ENCODE measurements at regions not wholly inside any gene's neighbourhood (a gene's known extent, or its start where the extent isn't known, plus 50 kb on each side); places are given as distances from the start of the nearest gene placed in this dataset.

- TF ChIP-seq, protein P1, sequence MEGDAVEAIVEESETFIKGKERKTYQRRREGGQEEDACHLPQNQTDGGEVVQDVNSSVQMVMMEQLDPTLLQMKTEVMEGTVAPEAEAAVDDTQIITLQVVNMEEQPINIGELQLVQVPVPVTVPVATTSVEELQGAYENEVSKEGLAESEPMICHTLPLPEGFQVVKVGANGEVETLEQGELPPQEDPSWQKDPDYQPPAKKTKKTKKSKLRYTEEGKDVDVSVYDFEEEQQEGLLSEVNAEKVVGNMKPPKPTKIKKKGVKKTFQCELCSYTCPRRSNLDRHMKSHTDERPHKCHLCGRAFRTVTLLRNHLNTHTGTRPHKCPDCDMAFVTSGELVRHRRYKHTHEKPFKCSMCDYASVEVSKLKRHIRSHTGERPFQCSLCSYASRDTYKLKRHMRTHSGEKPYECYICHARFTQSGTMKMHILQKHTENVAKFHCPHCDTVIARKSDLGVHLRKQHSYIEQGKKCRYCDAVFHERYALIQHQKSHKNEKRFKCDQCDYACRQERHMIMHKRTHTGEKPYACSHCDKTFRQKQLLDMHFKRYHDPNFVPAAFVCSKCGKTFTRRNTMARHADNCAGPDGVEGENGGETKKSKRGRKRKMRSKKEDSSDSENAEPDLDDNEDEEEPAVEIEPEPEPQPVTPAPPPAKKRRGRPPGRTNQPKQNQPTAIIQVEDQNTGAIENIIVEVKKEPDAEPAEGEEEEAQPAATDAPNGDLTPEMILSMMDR (conservative IDR thresholded peaks at IDR 0.05 in 1 of 2, IDR thresholded peaks at IDR 0.05 in 1 of 2; ENCODE audit: low read depth in 1 of 2, low read length in 2 of 2) = no peak
- TF ChIP-seq EZH2 (IDR thresholded peaks at IDR 0.05; ENCODE audit: low read length, missing control alignments) = no peak
These were observed 148.3 kb upstream of the NPHP3 start for GRCh38 chr3:132870541-132870940.

Data from fibroblast of lung (primary cell).